OCI-LY1 (cell line): ENCODE measurements at regions not wholly inside any gene's neighbourhood (a gene's known extent, or its start where the extent isn't known, plus 50 kb on each side); places are given as distances from the start of the nearest gene placed in this dataset.

Experiments used
- CTCF ChIP-seq: fragments of 200-600 bp; sonication (generic), shearing (Covaris generic); IDR thresholded peaks from 2 replicates; pipeline ENCODE4 v1.5.1; 2017; ENCODE audit warnings: mild to moderate bottlenecking, antibody characterized with exemption, low read length, moderate library complexity, mixed read lengths
- EZH2 ChIP-seq: fragments of 200-600 bp; sonication (generic), shearing (Covaris generic); IDR thresholded peaks from 2 replicates; pipeline ENCODE4 v1.8.0; 2017; ENCODE audit warnings: borderline replicate concordance, mixed run types, mild to moderate bottlenecking, antibody characterized with exemption, low read length, moderate library complexity, mixed read lengths

GRCh38 chr2:129733579-129733978 is 245.9 kb upstream of the RAB6C start:
- TF ChIP-seq CTCF: no peak
- TF ChIP-seq EZH2: no peak
